ENCODE measurements at regions not wholly inside any gene's neighbourhood (a gene's known extent, or its start where the extent isn't known, plus 50 kb on each side); places are given as distances from the start of the nearest gene placed in this dataset.

DNA sequence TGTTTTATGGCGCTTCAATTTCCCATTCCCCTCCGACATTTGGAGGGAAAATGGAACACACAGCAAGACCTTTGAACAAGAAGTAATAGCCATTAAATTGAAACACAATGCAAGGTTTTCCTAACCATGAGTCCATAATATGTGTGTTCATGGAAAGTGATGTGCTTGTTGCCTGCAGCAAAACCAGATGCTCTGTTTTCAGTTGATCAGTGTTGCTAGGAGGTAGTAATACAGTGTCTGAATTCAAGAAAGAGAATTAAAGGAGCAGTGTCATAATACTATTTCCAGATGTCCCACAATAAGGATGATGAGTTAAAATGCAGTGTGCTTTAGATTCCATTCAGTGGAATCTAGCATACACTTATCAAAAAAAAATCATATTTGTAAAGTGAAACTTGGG lies 637.4 kb upstream of the API5 start:
- ATAC-seq (replicated peaks) = no peak
- Mint-ChIP-seq H3K36me3 (ENCODE audit: low read depth) (no peaks in the 10 kb centered on the region), H3K4me1 (no peaks in the 10 kb centered on the region), H3K27me3 (no peaks in the 10 kb centered on the region), H3K4me3 (no peak overlapping the region), H3K9me3 (peaks cover 11% of the 10 kb centered on the region), H3K27ac (no peak overlapping the region)

DNA sequence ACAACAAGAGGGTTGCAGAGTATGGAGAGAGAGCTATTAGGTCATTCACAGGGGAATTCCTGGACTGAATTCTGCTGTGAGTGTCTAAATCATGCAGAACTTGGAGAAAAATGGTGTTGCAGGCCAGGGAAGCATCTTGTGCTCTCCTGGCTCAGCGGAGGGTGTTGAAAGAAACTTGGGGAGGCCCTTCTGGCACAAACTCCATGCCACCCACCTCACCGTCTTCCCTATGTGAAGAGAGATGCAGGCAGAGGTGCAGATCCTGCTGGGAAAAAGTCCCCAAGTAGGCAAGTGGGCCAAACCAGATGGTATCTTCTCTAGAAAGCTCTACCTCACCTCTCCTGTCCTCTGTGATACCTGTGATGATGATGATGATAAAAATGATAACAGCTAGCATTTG lies 604.3 kb upstream of the API5 start:
- H3K36me3 Mint-ChIP-seq (ENCODE audit: low read depth) = no peaks in the 10 kb centered on the region
- H3K27me3 Mint-ChIP-seq = no peaks in the 10 kb centered on the region
- no peak overlapping the region for H3K27ac Mint-ChIP-seq
- H3K4me3 Mint-ChIP-seq = no peak overlapping the region
- no peak for ATAC-seq (replicated peaks)
- no peaks in the 10 kb centered on the region for H3K4me1 Mint-ChIP-seq
- peaks cover 8% of the 10 kb centered on the region for H3K9me3 Mint-ChIP-seq

DNA sequence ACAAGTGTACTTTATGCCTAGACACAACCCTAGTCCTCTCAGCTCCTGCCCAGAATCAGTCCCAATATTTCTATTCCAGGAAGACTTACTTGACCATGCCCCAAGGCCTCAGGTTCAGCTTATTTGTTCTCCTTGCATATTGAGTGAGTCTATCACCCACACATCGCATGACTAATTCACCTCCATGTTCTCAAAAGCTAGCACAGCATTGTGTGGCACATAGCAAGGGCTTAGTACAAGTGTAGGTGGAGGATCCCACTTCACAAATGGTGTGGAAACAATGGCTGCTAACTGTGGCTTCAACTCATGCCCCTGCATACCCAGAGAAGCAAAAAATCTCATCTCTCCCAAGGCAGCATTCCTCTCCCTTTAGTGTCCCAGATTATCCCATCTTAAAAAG lies 602.6 kb upstream of the API5 start:
- no peak for ATAC-seq (replicated peaks)
- no peak overlapping the region for H3K4me3 Mint-ChIP-seq
- no peaks in the 10 kb centered on the region for H3K4me1 Mint-ChIP-seq
- no peaks in the 10 kb centered on the region for H3K36me3 Mint-ChIP-seq (ENCODE audit: low read depth)
- H3K27ac Mint-ChIP-seq = no peak overlapping the region
- H3K27me3 Mint-ChIP-seq = no peaks in the 10 kb centered on the region
- peaks cover 11% of the 10 kb centered on the region for H3K9me3 Mint-ChIP-seq

DNA sequence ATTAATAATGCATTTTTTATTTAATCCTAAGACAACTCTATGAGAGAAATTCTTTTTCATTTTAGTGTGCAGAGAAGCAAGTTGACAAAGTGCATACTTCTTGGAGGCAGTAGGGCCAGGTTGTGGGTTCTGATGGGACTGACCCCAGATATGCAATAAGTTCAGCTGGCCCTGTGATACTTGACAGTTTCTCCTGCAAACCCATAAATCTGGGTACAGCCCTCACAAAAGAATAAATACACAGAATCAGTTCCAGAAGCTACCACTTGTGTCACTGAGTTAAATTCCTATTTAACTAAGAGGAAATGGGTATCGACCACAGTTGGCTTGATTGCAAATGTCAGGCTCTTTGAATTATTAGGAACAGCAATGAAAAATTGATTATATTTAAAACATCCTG lies 598.5 kb upstream of the API5 start:
- Mint-ChIP-seq H3K27me3 (no peaks in the 10 kb centered on the region), H3K4me1 (no peaks in the 10 kb centered on the region), H3K9me3 (peaks cover 15% of the 10 kb centered on the region), H3K36me3 (ENCODE audit: low read depth) (no peaks in the 10 kb centered on the region), H3K4me3 (no peak overlapping the region), H3K27ac (no peak overlapping the region)
- no peak for ATAC-seq (replicated peaks)

DNA sequence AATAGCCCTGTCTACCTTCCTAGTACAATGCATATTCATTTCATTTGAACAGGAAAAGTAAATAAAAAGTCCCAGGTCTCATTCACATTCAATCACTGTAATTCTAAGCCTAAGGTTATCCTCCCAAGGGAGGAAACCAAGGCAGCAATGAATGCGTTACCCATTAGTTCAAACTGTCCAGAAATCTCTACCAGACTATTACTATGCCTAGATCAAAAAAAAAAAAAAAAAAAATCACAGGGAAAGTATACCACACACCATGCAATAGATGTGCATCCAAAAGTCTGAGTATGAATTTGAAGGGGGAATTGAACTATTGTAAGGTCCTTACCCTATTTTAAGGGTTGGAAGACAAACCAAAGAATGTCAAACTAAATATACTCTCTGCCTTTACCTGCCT lies 598.0 kb upstream of the API5 start:
- no peak overlapping the region for H3K27ac Mint-ChIP-seq
- no peaks in the 10 kb centered on the region for H3K27me3 Mint-ChIP-seq
- H3K4me1 Mint-ChIP-seq = no peaks in the 10 kb centered on the region
- no peak overlapping the region for H3K4me3 Mint-ChIP-seq
- no peaks in the 10 kb centered on the region for H3K36me3 Mint-ChIP-seq (ENCODE audit: low read depth)
- peaks cover 15% of the 10 kb centered on the region for H3K9me3 Mint-ChIP-seq
- ATAC-seq (replicated peaks) = no peak

DNA sequence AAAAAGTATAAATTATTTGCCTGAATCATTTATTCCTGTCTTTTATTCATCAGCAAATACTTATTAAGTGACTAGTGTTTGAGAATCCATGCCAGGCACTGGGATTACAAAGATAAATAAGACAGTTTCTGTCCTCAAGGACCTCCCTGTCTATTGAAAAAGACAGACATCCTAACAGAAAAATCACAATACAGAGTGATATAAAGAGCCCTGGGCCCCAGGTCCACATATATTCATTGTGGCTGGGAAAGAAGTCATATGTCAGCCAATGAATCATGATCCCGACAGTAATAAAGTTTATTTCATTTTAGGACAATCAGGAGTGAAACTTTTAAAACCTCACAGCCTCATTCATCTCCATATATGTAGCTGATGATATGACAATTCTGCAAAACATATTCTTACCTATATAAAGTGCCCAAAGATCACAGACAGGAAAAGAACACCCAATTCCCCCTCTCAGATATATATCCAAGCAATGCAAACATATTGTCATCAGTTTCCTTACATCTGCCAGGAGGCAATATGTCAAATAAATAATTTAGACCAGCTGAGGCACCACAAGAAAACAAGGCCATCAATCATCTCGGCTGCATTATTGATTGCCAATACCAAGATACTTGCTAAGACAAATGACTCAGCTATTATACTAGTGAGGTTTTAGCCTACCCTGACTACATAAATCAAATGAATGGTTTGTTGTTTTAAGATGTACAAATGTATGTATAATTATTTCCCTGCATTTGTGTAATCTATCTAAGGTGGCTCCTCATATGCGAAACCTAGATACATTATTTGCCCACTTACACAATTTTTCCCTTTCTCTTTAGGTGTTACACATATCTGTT lies 590.9 kb upstream of the API5 start:
- Mint-ChIP-seq H3K4me1 (no peaks in the 10 kb centered on the region), H3K9me3 (peaks cover 14% of the 10 kb centered on the region), H3K36me3 (ENCODE audit: low read depth) (no peaks in the 10 kb centered on the region), H3K27me3 (no peaks in the 10 kb centered on the region), H3K4me3 (no peak overlapping the region), H3K27ac (no peak overlapping the region)
- no peak for ATAC-seq (replicated peaks)

DNA sequence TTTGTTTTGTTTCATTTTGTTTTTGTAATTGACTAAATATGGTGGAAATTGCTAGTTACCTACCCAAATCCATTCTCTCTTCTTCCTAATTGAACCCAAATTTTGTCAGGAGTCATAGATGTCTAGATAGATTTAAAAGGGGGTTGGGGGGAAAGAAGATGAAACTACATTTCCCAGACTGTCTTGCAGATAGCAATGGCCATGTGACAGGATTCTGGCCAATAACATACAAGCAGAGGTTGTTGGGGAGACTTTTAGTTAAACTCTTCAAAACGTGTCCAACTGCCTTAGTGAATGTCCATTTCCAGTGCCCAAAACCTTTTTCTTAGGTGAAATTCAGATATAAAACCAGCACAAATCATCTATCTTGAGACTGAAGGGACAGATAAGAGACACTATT lies 583.9 kb upstream of the API5 start:
- Mint-ChIP-seq H3K9me3 (peaks cover 10% of the 10 kb centered on the region), H3K27me3 (no peaks in the 10 kb centered on the region), H3K4me3 (no peak overlapping the region), H3K36me3 (ENCODE audit: low read depth) (no peaks in the 10 kb centered on the region), H3K4me1 (no peaks in the 10 kb centered on the region), H3K27ac (no peak overlapping the region)
- no peak for ATAC-seq (replicated peaks)

DNA sequence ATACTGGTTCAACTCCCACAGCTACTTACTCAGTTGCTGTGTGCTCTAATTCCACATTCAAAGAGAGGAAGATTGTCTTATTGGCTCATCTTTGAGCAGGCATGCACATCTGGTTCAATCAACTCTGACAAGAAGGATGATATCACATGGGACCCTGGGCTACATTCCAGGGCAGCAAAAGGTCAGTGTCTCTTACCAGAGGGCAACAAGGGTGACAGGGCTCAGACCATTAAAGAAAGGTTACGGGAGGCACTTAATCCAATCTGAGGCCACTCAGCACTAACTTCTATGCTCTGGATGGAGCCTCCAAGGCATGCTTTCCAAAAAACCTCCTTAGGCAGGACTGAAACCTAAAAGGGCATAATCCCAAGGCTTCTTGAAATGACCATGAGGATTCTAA lies 549.4 kb upstream of the API5 start:
- H3K4me1 Mint-ChIP-seq = no peaks in the 10 kb centered on the region
- H3K27me3 Mint-ChIP-seq = no peaks in the 10 kb centered on the region
- H3K4me3 Mint-ChIP-seq = no peak overlapping the region
- H3K27ac Mint-ChIP-seq = no peak overlapping the region
- peaks cover 11% of the 10 kb centered on the region for H3K9me3 Mint-ChIP-seq
- no peaks in the 10 kb centered on the region for H3K36me3 Mint-ChIP-seq (ENCODE audit: low read depth)
- no peak for ATAC-seq (replicated peaks)

DNA sequence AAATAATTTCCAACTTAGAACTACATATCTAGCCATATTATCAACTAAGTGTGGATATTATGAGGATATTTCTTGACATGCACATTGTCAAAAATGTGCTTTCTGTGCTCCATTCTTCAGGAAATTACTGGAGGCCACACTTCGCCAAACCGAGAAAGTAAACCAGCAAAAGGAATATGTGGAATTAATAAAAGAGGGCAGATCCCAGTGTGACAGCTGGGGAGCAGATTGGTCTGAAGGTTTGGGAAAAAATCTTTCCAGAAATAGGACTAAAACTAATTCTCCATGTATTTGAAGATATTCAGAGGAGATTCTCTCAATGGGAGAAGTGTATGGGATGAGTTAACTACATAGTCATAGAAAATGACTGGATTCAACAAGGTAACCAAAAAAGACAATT lies 546.9 kb upstream of the API5 start:
- peaks cover 8% of the 10 kb centered on the region for H3K9me3 Mint-ChIP-seq
- no peaks in the 10 kb centered on the region for H3K27me3 Mint-ChIP-seq
- ATAC-seq (replicated peaks) = no peak
- no peaks in the 10 kb centered on the region for H3K4me1 Mint-ChIP-seq
- no peak overlapping the region for H3K4me3 Mint-ChIP-seq
- no peaks in the 10 kb centered on the region for H3K36me3 Mint-ChIP-seq (ENCODE audit: low read depth)
- no peak overlapping the region for H3K27ac Mint-ChIP-seq

DNA sequence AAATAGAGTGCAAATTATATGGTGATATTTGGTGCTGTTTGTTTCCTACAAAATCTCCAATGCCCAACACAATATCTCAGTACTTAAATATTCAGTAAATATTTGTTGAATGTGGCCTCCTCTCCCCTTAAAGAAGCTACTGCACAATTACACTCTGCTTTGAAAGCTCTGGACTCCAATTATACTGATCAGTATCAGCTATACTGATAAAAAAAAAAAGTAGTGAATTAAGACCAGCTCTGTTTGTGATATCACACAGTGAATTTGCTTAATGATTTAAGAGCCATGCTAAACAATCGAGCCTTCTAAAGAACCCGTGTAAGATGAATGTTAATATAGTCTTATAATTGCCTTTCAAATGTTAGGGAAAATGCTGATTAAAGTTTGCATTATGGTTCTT lies 543.2 kb upstream of the API5 start:
- H3K4me1 Mint-ChIP-seq = no peaks in the 10 kb centered on the region
- no peak overlapping the region for H3K27ac Mint-ChIP-seq
- no peaks in the 10 kb centered on the region for H3K27me3 Mint-ChIP-seq
- ATAC-seq (replicated peaks) = no peak
- peaks cover 4% of the 10 kb centered on the region for H3K9me3 Mint-ChIP-seq
- H3K4me3 Mint-ChIP-seq = no peak overlapping the region
- no peaks in the 10 kb centered on the region for H3K36me3 Mint-ChIP-seq (ENCODE audit: low read depth)

DNA sequence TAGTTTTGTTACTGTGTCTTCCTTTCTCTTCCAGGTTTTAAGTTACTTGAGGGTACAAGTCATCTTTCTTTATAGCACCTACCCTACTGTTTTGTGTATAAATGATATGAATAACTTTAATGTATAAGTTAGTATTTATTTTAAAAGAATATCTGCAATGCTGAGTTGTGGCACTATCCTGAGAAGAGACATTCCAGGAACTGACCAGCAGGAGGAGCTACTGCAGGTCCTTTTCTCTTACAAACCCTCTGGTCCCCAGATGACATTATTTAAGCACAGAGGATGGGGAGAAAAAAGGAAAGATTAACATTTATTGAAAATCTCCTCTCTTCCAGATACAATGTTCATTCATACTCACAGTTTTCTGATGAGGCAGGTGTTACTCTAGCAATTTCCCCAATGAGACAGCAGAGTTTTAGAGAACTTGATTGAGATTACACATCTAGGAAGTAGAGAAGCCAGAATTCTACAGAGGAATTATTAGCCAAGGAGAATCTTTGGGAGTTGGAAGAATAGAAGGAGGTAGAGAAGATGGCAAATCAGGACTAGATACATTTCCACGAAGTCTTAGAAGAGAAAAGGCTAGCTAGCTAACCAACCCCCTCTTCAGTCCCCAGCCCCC lies 541.2 kb upstream of the API5 start:
- H3K4me1 Mint-ChIP-seq = no peaks in the 10 kb centered on the region
- no peak overlapping the region for H3K4me3 Mint-ChIP-seq
- no peaks in the 10 kb centered on the region for H3K27me3 Mint-ChIP-seq
- H3K27ac Mint-ChIP-seq = no peak overlapping the region
- H3K9me3 Mint-ChIP-seq = peaks cover 3% of the 10 kb centered on the region
- no peaks in the 10 kb centered on the region for H3K36me3 Mint-ChIP-seq (ENCODE audit: low read depth)
- no peak for ATAC-seq (replicated peaks)

DNA sequence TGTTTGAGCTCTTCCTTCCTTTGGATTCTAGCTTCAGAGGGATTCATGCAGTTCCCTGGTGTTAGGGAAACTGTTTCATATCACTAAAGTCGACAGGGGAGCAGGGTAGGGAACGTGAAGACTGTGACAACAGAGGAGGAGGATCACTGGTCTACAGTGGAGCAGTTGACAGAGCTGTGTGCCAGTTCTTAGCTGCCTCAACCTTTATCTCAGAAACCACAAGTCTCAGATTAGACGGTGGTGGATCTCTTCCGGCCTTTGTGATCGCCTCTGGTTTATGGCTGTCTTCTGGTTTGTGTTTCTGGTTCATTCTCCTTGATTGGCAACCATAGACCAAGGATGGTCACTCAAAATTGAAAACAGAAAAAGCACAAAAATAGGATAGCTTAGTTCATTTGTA lies 538.9 kb upstream of the API5 start:
- Mint-ChIP-seq H3K4me3 (no peak overlapping the region), H3K9me3 (peaks cover 3% of the 10 kb centered on the region), H3K4me1 (no peaks in the 10 kb centered on the region), H3K27me3 (no peaks in the 10 kb centered on the region), H3K36me3 (ENCODE audit: low read depth) (no peaks in the 10 kb centered on the region), H3K27ac (no peak overlapping the region)
- ATAC-seq (replicated peaks) = no peak

DNA sequence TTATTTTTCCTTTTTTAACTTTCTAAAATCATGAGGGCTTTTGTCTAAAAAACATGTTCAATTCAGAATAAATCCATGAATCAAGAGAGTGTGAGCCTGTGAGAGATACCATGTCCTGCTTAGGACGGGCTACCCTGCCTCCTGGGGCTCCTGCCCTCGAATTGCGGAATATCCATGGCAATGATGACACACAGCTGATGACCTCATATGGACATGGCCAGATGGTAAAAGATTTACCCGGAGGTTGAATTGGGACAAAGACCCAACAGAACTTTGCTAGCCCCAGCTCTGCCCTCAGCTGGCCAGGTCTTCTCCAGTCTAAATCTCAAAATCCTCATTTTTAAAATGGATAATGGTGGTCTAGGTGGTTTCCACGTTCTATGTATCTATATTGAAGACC lies 538.1 kb upstream of the API5 start:
- H3K36me3 Mint-ChIP-seq (ENCODE audit: low read depth) = no peaks in the 10 kb centered on the region

DNA sequence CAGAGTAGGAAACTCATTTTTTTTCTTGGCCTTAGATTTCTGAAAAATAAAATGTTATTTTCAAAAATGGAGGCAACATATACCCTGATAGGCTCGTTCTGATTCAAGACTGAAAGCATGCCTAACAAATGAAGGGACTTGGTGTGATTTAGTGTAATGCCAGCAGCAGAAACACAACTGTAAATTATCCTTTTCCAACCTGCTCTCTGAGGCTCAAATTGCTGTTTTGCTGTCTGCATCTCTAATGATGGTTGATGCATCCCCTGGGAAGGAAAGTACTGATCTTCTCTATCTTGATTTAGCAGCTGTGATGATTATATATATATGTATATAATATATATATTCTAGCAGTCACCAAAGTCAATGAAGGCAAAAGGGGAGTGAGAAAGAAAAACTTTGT lies 537.2 kb upstream of the API5 start:
- H3K36me3 Mint-ChIP-seq (ENCODE audit: low read depth) = no peaks in the 10 kb centered on the region
- H3K4me3 Mint-ChIP-seq = no peak overlapping the region
- H3K9me3 Mint-ChIP-seq = peaks cover 3% of the 10 kb centered on the region
- H3K4me1 Mint-ChIP-seq = no peaks in the 10 kb centered on the region
- no peaks in the 10 kb centered on the region for H3K27me3 Mint-ChIP-seq
- ATAC-seq (replicated peaks) = no peak
- H3K27ac Mint-ChIP-seq = no peak overlapping the region

More for the DNA sequence above, 538.1 kb upstream of the API5 start:
- H3K27ac Mint-ChIP-seq = no peak overlapping the region
- no peak overlapping the region for H3K4me3 Mint-ChIP-seq
- no peak for ATAC-seq (replicated peaks)
- peaks cover 3% of the 10 kb centered on the region for H3K9me3 Mint-ChIP-seq
- H3K4me1 Mint-ChIP-seq = no peaks in the 10 kb centered on the region
- no peaks in the 10 kb centered on the region for H3K27me3 Mint-ChIP-seq

DNA sequence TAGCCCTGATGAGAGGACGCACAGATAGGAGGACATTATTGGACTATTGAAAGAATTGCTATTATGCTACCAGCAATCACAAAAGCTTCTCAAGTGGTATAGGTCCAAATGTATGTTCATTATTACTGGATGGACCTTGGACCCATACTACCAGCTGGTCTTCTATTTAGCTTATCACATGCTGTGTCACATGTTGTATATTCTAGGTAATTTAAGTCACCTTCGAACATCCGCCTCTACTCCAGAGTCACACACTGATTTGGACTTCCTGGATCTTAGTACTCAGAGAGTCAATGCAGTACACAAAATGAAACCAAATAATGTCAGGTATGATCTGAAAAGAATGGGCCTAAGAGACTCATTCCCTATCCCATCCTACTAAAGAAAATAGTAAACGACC lies 534.0 kb upstream of the API5 start:
- no peaks in the 10 kb centered on the region for H3K4me1 Mint-ChIP-seq
- H3K27me3 Mint-ChIP-seq = no peaks in the 10 kb centered on the region
- no peak for ATAC-seq (replicated peaks)
- H3K9me3 Mint-ChIP-seq = peaks cover 3% of the 10 kb centered on the region
- H3K4me3 Mint-ChIP-seq = no peak overlapping the region
- no peaks in the 10 kb centered on the region for H3K36me3 Mint-ChIP-seq (ENCODE audit: low read depth)
- no peak overlapping the region for H3K27ac Mint-ChIP-seq

Measured in activated T-helper 17 cell treated with anti-CD3 and anti-CD28 coated beads, Interleukin-2, amount 50 U/mL, for 72 hours (primary cell).